ENCODE measurements at regions not wholly inside any gene's neighbourhood (a gene's known extent, or its start where the extent isn't known, plus 50 kb on each side); places are given as distances from the start of the nearest gene placed in this dataset.

DNA sequence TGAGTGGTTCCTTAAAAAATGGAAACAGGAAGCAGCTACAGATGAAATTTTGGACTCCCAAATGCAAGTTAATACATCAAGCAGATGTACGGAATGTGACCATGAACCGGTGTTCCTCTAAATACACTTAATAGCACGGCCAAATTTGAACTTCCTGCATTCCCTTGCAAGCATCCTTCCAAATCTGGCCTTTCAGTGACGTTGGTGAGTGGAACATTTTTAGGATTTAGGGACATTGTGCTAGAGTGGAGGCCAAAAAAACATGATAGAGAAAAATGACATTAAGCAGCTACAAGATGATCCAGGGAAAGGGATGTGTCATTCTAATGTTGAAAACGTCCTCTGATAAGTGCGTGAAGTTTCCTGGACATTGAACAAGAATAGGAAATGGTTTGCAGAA lies 62.1 kb downstream of the CTAGE1 start:
- TF ChIP-seq CTCF (IDR thresholded peaks at IDR 0.05; ENCODE audit: borderline replicate concordance, extremely low read depth, low read length, poor library complexity, severe bottlenecking) (no peak), EZH2 (IDR thresholded peaks at IDR 0.05; ENCODE audit: borderline replicate concordance, low read depth, low read length, severe bottlenecking) (no peak)
